HG02759 (cell line): ENCODE measurements at regions not wholly inside any gene's neighbourhood (a gene's known extent, or its start where the extent isn't known, plus 50 kb on each side); places are given as distances from the start of the nearest gene placed in this dataset.
A peak's percentile ranks its signal among the peaks of the same experiment; 100 is the strongest.
"Not testable (repeated sequence)": the region's sequence is repeated elsewhere in the genome, so short reads cannot be mapped to it uniquely, and the experiment has no call there.

Experiments
- ATAC-seq: cut with Tn5 transposase; IDR thresholded peaks from one replicate; pipeline ENCODE4 v1.9.1; 2021; ENCODE audit warnings: mild to moderate bottlenecking, moderate library complexity; ENCODE audit not compliant: unreplicated experiment

DNA sequence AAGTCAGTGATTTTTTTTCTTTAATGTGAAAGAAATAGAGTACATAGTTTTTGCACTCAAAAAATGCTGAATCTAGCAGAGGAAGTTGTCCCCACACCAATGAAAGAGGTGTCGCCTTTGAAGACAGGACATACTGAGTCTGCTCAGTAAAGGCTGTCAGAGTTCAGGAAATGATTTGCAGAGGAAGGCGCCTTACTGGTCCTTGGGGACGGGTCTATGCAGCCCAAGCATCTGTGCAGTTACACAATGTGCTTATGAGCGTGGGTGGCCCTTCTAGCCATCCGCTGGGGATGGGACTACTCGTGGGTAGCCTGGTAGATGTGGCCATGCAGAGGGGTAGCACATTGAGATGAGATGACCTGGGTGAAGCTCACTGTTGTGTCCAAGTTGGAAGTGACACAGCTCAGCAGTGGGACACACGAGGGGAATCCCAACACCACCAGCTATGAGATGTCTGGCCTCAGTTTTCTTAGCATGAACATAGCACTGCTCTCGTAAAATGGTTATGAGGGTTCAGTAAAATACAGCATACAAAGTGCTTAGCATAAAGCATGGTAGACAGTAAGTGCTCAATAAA, 116.5 kb upstream of the RBPJ start:
- ATAC-seq, result peak; percentile 72

DNA sequence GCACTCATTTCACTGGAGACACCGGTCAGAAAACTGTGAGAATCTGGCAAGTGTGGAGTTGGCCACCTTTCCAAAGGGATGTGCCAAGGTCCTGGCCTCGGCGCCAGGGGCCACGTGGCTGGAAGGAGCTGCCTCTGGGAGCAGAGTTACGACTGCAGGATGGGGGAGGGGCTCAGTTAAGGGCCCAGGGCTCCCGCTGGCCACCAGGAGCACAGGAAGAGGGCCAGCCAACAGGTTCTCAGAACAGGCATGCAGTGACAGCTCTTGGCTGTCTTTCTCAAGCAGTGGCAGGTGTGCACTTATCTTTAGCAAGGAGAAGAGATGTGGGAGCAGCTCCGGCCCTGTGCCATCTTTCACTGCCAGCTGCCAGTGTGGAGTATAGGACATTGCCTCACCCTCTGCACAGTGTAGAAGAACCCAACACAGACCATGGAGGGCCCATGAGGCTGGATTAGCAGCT, 115.9 kb upstream of the RBPJ start:
- no peak for ATAC-seq

DNA sequence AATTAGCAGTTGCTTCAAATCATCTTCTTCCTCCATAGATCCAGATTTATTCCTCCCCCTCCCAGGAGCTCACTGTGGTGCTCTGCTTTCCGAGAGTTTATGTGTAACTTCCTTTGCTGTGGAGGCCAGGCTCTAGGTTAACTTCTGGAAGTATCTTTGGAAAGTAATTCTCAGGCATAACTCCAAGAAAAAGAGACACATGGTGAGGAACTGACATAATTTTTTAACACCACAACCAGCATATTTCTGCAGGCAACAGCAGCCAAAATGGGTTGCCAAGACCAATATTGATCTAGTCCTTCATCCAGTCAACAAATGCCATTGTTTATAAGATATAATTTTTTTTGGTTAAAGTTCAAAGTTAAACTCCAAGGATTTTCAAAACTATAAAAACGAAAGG, 114.5 kb upstream of the RBPJ start:
- no peak for ATAC-seq

DNA sequence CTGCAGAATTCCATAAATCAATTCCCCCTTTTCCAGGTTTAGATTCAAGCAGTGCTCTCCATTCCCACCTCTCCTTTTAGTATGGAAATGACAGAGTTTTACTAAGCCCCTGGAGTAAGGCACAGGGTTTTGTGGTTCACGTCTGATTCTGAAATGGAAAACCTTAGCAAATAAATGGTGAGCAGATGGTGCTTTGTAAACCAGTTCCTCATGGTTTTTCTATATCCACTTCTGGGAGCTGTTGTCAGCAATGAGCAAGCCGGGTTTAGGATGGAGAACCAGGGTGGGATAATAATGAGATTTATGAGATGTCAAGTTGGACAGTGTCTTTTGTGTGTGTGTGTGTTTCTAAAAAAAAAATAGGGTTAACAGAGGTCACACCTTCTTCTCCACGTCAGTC, 113.8 kb upstream of the RBPJ start:
- no peak for ATAC-seq

DNA sequence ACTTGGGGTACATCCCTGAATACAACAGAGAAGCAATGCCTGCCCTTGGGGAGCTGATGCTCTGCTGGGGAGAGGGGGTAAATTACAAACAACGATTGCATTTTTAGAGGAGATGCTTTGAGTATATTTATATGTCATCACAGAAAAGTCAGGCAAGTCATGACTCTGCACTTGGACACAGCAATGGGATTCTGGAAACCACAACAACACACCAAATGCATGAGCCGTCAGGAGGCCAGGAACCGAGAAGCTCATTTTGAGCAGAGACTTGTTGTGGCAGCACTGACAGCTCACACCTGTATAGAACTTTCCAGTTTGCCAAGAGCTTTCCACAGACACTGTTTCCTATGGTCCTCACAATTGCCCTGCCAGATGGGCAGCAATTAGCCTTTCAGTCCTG, 113.2 kb upstream of the RBPJ start:
- ATAC-seq, result no peak

DNA sequence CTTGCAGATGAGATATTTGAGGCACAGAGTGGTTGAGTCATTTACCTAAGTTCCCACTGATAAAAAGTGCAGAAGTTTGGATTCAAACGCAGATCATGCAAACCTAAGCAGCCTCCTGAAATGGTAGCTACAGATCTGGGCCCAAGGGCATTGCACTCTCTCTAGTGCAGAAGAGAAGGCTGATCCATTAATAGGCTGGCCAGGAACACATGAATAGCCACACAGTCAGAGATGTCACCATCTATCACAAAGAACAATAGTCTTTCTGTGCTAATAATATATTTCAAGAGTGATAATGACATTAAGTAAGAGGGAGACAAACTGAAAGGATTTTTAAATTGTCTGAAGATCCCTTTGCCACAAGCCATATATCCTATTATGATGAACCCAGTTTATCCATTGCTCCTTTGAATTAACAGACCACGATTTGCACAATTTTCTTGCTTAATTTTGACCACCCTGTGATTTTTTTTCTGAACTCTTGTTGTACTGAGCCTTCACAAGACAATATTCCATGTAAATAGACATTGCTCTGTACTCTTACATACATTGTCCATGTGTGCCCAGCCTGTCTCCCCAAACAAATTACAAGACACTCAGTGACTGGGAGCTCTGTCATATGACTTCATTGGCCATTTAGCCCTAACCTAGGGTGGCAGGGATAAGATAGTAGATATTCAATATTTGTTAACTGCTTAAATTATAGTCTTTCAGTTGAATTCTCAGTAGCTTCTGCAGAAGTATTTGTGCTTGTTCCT, 112.4 kb upstream of the RBPJ start:
- ATAC-seq, result no peak

DNA sequence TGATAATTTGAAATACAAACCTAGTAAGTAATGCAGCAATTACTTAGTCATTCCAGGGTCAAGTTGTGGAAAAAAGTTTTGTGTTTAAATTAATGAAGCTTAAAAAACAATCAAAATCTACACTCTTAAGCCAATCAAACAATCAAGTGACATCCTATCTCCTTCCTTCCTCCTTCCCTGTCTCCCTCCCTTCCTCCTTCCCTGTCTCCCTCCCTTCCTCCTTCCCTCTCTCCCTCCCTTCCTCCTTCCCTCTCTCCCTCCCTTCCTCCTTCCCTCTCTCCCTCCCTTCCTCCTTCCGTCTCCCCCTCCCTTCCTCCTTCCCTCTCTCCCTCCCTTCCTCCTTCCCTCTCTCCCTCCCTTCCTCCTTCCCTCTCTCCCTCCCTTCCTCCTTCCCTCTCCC, 111.4 kb upstream of the RBPJ start:
- ATAC-seq, result not testable (repeated sequence)

DNA sequence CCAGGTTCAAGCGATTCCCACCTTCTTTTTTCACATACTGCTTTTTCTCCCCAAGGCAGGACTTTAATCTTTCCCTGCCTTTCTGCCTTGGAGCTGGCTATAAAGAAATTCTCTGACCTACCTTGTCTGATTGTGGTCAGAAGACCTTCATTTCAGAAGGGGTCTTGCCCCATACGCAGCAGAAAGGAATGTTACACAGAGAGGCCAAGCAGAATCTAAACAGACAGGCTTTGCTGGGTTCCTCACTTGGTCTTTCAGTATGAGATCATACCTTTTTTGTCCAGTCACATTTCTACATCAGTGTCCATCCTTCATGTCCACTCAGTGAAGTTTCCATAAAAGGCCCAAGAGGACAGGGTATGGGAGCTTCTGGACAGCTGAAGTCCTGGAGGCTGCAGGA, 108.3 kb upstream of the RBPJ start:
- no peak for ATAC-seq

DNA sequence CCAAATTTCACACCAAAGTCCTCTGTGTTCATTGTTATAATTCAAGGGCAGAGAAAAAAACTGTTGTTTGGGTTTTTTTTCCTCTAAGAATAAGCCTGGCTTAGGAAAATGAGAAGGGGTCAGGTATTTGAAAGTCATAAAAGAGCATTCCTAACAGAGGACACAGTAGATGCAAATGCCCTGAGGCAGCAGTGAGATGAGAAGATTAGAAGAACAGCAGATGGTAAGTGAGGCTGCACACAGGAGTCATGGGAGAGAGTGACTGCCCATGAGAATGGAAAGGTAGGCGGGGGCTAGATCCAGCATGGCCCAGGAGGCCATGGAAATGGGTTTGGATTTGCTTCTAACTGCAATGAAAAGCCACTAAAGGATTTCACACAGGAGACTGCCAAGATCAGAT, 107.5 kb upstream of the RBPJ start:
- ATAC-seq, result no peak

DNA sequence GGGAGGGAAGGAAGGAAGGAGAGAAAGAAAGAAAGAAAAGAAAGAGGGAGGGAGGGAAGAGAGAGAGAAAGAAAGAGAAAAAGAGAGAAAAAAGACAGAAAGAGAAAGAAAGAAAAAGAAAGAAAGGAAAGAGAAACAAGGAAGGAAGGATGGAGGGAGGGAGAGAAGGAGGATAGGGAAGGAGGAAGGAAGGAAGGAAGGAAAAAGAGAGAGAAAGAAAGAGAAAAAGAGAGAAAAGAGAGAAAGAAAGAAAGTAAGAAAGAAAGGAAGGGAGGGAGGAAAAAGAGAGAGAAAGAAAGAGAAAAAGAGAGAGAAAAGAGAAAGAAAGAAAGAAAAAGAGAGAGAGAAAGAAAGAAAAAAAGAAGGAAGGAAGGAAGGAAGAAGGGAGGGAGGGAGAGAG, 105.8 kb upstream of the RBPJ start:
- no peak for ATAC-seq

DNA sequence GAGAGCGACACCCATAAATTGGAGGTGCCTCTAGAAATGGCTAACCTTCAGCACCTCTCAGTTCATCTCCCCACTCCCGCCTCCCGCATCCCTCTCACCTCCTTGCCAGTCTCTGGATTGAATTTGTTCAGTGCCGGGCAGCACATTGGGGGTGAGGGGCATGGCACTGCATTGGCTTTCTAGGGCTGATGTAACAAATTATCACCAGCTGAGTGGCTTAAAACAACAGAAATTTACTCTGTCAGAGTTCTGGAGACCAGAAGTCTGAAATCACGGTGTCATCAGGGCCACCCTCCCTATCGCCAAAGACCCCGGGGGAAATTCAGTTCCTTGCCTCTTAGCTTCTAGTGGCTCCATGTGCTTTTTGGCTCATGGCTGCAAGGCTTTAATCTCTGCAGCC, 105.1 kb upstream of the RBPJ start:
- no peak for ATAC-seq

DNA sequence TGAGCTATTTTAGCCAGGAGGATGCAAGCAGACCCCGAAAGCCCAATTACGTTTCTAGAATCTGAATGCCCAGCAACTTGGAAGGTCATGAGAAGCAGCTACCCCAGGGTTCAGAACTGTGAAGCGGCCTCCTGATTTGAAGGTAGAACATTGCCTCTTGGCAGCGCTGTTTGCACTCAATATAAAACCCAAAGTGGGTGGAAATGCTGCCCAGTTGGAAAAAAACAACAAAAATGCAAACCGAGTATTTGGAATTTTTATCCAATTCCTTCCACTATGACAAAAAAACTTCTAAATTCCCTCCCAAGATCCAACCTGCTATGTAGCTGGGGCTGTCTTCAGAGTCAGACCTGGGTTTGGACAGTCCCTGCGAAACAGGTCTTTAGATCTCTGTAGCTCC, 103.3 kb upstream of the RBPJ start:
- no peak for ATAC-seq

DNA sequence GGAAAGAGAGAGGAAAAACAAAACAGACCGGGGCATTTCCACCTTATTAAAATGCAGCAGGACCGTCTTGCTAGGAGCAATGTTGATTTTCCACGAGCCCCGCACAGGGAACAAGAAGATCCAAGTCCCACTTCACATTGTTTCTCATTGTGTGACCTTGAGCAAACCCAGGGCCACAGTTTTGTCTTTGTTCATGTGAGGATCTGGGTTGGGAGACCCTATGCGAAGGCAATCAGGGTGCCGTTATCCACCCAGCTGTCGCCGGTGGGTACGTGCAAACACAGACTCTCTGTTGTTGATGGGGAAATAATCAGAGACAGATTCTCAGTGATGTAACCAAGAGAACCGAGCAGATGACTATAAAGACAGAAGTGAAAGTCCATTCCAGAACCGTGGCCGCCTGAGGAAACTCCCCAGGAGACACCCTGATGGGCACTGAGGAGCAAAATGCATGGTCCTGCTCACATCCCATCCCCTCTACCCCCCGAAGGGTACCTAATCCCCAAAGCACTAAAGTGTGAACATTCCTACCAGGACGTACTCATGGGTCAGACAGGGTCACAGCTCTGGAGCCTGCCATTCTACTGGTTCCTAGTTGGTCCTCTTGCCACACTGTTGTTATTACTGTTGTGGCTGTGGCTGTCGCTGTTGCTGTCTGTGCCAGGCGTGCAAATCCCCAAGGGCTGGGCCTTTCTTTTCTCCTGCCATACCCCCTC, 102.7 kb upstream of the RBPJ start:
- ATAC-seq, result peak; percentile 87

DNA sequence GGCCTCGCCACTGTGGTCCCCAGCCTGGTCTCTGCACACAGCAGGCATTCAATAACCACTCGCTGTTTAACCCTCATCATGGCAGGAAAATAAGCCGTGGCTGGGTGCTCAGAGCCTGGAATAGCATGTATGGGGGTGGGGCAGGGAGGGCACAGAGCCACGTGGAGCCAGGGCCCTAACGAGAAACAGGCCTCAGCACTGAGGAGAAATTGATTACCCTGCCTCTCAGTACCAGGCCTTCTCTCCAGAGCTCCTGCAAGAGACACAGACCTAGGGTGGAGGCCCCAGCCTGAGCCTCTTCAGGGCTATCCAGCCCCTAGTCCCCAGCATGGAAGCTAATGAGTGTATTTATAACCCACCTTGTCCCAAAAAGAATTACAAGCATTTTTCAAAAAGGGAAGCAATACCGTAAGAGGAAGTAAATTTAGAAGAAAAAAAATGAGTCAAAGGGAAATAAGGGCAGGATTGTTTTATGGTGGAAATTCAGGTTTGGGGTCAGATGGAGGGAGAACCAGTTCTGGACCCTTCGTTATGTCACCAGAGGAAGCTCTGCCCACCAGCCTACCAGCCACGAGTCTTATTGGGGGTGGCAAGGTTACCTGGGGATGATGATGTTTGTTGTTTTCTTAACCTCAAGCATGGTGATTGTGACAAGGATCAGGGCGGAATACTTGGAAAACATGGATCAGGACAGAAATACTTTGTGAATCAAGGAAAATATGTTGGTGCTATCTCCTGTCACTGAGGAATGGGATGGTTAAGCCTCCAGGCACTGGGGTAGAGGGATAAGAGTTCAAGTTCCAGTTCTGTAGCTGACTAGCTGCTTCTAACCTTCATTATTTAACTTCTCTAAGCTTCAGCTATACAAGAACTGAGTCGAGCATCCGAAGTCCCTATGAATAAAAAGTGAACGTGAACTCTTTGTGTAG, 101.9 kb upstream of the RBPJ start:
- ATAC-seq, result peak; percentile 31

DNA sequence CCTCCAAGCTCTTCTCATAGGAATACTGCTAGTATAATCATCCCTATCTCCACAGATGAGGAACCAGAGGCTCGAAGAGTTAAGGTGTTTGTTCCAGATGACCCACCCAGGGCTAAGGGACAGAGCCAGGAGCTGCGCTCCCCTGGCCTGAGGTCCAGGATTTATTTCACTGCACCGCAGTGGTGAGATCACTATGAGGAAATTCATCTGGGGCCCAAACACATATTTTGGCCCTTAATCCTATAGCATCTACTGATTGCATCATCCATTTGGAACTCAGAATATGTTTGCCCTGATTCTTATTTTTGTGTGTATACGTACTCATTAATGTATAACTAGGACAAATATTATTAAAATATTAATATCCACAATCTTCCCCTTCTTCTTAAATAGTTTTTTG, 100.1 kb upstream of the RBPJ start:
- no peak for ATAC-seq

DNA sequence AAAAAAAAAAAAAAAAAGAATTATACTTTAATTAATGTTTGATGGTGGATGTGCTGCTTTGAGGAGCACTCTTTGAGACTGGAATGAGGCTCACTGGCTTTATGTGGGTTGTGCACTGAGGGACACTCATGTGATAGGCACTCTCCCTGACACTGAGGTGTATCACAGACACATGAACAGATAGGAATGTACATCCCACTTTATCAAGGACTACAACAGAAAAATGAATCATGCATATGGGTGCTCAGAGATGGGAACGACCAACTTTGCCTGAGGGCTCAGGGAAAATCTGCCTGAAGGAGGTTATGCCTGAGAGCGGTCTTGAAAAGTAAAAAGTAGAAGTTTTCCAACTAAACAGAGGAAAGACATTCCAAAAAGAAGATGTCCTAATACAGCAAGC, 97.7 kb upstream of the RBPJ start:
- no peak for ATAC-seq

DNA sequence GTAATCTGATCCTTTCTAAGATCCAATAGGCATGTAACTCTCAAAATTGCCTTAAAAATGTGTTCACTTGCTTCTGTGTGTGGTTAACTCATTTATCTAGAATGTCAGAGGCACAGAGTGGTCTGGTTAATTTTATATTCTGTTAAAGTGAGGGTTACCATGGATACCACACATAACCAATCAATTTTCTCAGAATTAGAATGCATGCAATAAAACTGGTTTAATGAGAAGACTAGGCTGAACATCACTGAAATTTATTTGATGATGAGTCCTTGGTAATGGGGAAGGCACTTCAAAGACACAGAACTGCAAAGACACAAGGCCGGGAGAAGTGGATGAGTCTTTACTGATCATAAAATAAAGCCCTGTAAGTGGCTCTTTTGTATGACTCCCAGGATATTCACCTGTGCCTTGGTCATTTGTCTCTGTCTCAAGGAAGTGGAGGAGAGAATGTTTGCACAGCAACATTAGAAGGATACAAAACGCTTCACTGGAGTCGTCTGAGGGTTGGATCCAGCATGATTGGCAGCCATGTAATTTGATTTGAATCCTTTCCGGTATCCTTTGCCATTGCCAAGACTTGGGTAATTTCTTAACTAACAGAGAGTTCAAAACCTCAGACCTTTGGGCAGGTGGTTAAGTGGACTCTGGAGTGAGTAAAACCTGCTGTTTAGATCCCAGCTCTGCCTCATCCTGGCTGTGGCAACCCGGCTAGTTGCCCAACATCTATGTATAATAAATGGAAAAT, 94.0 kb upstream of the RBPJ start:
- ATAC-seq, result no peak

DNA sequence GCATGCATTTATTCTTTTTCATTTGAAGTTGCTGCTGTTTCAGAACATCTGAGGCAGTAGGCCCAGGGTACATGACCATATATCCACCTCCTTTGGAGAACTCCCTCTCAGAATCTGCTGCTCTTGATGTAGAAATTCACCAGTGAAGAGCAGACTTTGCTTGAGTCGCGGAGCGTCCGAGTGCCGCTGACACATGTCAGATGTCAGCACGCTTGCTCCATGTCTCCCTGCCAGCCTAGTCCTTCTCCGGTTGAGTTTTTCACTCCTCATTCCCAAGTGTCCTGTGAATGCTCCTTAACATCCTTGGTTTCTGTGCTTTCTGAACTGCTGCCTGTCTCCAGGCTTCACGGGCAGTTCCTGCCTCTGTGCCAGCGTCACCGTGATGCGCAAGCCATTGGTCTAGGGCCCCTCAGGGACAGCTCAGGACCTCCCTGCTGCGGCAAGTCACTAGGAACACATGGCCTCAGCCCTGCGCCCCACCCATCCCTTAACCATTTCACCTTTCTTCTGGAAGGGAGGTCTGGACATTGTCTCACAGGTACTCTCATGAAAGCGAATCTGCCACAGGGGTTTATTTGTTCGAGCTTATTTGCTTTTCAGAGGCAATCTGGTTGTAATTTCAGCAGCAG, 93.1 kb upstream of the RBPJ start:
- ATAC-seq, result no peak

DNA sequence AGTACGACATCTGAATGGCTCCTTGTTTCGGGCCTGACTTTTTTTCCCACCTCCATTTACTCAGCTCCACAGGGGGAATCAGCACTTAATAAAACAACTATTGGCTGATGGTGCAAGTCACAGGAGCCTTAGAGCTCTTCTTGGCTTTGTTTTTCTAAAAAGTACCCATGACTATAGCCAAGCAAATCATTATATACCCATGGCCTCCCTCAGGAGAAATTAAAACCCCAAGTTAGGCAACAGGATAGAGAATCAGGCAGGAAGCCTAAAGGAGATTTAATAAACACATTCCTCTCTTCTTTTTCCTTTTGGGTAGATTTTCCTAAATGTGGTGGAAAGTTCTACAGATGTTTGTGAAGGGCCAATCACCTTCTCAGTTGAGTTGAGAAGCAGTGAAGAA, 91.9 kb upstream of the RBPJ start:
- ATAC-seq, result no peak

DNA sequence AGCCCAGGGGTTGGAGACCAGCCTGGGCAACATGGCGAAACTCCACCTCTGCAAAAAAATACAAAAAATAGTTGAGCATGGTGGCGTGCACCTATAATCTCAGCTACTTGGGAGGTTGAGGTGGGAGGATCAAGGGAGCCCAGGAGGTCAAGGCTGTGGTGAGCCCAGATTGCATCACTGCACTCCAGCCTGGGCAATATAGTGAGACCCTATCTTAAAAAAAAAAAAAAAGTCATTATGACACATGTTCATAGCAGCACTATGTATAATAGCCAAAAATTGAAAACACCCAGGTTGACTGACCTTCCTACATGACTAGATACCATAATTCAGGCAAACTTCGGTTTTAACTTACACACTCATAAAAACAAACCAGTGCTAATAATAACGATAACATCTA, 90.8 kb upstream of the RBPJ start:
- no peak for ATAC-seq
